HG02938 (cell line): ENCODE measurements at regions not wholly inside any gene's neighbourhood (a gene's known extent, or its start where the extent isn't known, plus 50 kb on each side); places are given as distances from the start of the nearest gene placed in this dataset.

Experiments used
- ATAC-seq: cut with Tn5 transposase; IDR thresholded peaks from one replicate; pipeline ENCODE4 v1.9.1; 2021; ENCODE audit warnings: mild to moderate bottlenecking, moderate library complexity; ENCODE audit not compliant: unreplicated experiment

DNA sequence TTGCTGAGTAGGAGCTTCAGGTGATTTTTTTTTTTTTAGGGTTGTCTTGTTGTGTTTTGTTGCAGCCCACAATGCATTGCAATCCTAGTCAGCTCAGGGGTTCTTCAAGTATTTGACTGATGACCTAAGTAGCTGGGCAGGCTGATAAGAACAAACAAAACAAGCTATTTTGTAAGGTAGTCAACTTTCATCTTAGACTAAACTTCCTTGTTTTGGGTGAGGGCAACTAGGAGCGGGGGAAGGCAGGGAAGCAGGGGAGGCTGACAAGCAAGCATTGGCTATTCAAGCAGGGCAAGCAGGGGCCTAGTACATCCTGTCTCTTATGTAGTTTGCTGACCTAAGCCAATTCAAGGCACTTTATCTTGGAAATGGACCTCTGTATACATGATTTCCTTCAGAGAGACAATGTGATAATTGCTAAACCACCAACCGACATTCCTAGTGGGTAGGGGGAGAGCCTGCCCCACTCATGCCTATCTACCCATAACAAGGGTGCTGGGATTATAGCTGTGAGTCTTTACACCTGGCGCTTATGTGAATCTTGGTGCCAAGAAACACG is 163.3 kb upstream of the PRKCQ start:
- no peak for ATAC-seq

DNA sequence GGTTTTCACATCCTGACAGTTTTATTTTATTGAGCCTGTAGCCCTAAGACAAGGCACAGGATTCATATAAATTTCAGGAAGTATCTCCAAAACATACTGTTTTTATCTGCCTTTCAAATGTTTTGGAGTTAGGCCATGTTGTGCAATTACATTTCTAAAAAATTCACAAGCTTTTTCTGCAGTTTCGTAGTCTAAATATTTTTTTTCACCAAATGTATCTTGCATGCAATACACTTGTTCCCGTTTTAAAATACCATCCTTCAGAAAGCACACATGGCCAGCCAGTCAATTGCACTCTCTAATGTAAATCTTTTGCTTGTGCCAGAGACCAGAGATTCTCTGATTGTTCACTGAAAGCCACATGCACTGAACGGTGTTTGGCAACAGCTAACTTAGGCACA is 161.5 kb upstream of the PRKCQ start:
- ATAC-seq, result no peak

DNA sequence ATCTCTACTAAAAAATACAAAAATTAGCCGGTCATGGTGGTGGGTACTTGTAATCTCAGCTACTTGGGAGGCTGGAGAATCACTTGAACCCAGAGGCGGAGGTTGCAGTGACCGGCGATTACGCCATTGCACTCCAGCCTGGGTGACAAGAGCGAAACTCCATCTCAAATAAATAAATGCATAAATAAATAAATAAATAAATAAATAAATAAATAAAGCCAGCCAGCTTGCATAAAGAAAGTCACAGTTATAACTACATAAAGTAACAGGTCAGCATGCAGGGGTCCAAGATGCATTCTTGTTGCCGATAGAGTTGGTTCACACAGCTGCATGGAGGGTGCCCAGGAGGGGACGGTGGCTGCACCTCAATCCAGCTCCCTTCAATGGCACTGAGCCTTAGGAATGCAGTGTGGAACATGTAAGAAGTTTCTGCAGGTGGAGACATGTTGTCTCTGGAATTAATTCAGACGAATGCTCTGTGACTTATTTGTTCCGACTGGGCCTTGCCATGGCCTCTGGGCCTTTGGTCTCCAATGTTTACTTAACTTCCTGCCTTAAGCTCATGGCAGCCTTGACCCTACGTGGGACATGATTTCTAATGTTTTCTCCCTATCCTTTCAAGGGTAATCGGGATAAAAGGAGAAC is 159.6 kb upstream of the PRKCQ start:
- no peak for ATAC-seq

DNA sequence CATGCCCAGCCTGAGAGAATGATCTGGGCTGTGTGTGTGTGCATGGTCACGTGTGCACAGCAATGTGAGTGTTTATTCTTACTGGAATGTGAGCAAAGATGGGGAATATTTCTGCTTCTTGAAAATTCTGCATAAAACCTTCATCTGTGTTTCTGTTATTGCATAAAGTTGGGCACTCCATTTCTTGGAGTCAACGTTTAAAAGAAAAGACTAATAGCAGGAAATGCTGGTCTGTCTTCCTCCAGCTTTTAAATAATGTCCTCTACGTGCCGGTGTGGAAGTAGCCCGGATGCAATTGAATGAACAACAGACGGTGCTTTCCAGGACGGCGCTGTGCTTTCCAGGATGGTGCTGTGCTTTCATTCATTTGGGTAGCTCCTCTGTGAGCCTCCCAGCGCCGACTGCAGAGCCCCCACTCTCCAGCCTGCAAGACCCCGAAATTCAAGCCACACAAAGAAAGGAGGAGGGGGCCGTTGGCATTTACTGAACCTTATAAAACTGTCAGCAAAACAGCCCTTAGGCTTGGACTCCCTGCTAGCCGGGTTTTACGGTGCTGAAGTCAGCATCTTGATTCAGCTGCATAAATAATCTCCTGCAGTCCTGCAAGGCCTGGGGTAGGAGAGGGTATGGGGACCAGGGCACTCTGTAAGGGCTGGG is 158.2 kb upstream of the PRKCQ start:
- no peak for ATAC-seq

DNA sequence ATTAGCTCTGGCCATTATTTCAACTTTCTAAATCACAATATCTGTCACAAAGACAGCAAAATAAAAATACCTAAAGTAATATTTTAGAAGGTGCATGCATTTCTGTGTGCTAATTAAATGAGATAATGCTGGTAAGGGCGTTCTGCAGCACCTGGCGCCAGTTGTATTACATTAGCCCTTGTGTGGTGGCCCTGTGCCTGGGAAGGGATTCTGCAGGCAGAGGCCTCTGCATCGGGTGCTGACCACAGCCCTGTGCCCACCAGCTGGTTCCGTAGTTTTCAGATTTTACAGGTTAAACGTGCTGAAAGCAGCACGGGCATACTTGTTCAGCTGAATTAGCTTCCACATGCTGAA is 157.7 kb upstream of the PRKCQ start:
- no peak for ATAC-seq

DNA sequence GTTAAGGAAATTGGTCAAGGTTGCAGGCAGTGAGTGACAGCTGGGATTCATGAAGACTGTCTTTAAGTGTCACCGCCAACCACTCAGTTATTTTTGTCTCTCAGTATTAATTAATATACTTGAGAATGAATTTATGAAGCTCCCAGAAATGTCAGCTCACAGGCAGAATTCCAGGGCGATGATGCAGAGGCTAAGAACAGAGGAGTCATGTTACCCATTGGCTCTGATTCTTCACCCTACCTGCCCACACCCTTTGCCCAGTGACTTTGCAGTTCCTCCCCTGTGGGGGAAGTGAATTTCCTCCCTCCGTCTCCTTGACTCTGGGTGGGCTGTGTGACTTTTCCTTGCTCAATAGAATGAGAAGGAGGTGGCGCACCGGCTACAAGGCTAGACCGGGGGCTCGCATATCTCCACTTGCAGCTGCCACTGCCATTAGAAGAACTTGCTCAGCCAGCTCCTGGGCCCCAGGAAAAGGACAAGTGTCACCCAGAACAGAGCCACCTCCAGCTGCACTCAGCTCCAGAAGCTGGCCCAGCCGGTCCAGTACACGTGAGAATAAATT is 157.1 kb upstream of the PRKCQ start:
- ATAC-seq, result no peak

DNA sequence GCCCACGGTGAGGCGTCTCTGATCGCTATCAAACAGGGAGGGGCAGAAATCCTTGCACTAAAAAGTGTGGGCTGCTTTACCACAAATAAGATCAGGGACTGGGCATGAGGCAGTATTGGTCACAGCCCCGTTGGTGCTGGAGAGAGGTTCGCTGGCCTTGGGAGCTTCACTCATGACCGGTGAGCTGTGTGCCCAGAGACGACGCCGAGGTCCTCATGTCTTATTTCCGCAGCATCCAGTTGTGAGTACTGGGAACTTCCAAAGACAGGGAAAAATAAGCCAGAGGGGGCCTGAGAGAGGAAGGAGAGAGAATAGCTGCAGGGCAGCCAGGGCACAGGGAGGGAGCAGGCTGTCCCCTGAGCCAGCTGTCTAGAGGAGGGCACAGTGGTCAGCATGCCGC is 154.2 kb upstream of the PRKCQ start:
- ATAC-seq, result no peak

DNA sequence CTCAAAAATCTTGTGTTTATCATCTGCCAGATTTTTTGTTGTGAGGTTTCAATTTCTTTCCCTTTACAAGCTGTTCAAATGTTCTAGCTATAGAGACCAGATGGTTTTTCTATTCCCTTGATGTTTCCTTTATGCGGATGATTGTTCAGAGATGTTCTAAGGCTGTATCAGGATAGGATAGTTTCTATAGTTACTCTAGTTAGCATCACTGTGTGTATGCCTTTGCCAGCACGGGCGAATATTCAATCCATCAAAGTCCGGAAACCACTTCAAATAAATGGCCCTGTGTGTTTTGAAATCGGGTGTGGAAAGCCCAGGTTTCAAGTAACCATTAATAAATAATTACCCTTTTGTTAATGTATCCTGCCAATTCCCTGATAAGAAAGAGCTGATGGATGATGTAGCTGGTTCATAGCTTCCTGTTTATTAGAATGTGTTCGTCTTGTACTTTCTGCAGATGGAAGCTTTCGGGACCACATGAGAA is 149.8 kb upstream of the PRKCQ start:
- ATAC-seq, result no peak

DNA sequence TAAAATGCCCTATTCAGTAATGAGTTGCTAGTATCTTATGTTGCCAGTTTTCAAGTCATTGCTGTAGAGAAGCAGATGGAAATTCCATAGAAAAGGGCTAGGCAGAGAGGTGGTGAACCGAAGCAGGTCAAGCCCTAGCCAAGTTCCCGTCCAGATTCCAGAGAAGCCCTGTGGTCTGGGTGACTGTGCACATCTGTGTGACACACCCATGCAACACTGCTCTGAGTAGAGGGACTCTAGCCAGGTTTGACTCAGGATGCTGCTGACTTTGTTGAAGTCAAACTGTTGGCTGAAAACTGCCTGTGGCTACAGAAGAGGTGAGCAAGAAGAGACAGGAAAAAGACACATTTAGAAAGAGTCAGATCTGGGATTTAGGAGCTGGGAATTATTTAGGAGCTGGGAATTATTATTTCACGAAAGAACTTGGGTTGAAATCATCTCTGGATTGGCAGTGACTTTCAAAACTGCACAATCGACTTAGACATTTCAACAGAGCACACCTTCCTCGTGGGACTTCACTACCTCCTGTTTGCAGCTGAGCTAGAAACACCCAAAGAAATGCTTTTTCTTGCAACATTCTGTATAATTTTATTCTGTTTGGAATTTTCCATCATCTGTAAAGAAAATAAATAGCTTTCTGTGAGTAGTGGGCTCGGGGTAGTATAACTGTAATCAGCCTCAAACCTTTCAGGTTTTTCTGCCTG is 149.1 kb upstream of the PRKCQ start:
- ATAC-seq, result no peak

DNA sequence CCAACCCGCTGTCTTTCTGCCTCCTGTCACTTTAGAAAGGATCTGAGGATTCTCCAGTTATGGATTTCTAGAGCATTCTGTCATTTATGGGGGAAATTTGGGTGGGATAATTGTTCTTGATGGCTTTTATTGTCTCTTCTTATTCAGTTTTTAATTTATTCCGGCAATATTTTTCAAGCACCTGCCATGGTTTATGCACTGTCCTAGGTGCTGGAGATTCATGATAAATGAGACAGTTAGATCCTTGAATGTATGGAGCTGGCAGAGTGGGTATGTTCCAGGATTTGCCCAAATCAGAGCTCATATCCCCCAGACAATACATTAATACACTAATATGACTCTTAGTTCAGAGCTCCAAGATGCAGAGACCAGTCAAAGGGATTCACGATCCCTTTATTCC is 146.8 kb upstream of the PRKCQ start:
- no peak for ATAC-seq

DNA sequence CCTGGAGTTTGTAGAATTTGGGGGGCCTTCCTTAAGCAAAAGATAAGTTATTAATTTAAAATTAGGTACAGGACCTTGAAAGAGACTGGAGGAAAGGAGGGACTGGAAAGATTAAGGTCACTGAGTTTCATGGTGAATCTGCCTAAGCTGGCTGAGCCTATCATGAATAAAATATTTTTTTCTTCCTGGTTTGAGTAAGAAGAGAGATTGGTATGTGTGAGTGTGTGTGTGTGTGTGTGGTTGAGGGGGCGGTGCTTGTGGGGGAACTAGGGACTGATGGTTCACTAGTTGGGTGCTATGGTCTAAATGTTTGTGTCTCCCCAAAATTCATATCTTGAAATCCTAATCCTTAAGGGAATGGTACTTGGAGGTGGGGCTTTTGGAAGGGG is 142.5 kb upstream of the PRKCQ start:
- no peak for ATAC-seq

DNA sequence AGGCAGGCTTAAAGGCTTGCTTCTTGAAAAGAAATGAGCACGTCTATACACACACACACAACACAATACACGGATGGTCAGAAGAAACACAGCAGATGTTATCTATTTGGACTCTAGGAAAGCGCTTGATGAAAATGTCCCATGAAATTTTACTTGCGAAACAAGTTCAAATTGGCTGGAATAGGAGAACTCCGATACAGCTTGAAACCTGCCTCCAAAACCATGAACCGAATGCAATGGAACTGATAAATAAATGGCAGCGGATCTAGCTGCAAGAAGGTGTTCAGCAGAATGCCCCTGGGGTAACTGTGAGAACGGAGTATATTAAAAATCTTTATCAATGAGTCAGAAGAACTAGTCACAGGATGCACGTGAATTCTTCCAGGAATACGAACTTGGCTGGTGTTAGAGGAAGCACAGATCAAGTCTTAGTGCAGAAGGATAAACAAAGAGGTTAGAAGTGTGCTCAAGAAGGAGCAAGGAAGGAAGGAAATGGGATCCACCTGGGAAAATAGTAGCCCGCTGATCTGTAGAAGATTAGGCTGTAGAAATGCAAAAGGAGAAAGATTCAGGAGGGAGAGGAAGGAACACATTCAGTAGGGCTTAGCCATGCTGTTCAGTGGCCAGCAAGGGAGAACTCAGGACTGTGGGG is 142.0 kb upstream of the PRKCQ start:
- no peak for ATAC-seq

DNA sequence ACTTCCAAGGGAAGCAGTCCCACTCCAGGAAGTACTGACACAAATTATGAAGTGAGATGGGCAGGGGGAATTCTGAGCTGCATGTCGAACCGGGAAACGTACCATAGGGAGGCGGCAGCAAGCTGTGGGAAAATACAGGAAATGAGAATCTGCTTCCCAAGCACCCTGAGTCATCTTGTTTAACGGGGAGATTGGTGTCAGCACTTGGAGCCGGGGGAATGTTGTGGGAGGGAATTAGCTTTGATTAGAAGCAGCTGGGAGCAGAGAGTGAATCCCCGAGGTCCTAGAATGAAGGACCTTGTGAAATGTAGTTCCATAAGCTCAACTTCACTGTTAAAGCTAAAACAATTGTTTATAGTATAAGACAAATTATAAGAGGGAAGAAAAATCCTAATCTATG is 141.4 kb upstream of the PRKCQ start:
- ATAC-seq, result no peak

DNA sequence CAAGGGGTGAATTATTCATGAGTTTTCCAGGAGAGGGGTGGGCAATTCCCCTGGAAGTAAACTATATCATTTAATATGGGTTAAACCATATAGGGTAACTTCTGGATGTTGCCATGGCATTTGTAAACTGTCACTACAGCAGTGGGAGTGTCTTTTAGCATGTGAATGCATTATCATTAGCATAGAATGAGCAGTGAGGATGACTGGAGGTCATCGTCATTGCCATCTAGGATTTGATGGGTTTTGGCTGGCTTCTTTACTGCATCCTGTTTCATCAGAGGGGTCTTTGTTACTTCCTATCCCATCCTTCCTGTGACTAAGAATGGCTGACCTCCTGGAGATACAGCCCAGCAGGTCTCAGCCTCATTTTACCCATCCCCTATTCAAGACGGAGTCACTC is 139.5 kb upstream of the PRKCQ start:
- no peak for ATAC-seq

DNA sequence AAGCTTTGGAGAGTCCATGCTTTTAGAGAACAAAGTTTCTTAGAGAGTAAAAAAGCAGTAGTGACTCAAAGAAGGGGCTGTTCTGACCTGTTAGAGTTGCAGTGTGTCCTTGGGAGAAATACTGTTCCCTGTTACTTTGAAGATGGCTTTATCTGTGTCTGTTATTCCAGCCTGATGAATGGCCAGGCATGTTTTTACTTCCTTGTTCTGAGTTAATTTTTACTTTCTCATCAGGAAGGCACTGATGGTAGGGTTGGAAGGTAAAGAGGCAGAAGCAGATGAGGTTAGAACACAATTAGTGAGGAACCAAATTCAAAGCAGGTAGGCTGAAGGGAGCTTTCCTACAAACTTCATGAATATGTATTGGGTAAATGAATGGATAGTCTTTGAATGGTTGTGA is 138.5 kb upstream of the PRKCQ start:
- no peak for ATAC-seq

DNA sequence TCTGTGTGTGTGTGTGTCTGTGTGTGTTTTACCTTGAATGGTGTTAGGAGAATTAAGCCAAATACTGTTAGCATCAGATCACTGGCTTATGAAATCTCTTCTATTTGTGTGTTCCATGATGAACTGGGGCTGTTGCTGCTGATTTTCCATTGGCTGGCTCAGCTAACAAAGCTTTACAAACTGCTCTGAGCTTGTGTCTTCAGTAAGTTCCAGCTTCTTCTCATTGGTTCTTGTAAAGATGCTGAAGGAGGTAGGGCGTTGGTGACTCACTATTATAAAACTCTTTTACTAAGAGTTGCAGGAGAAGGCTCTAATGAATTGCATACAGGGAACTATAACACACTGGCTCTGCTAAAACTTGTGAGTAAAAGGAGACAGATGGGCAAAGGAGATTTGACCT is 136.4 kb upstream of the PRKCQ start:
- no peak for ATAC-seq

DNA sequence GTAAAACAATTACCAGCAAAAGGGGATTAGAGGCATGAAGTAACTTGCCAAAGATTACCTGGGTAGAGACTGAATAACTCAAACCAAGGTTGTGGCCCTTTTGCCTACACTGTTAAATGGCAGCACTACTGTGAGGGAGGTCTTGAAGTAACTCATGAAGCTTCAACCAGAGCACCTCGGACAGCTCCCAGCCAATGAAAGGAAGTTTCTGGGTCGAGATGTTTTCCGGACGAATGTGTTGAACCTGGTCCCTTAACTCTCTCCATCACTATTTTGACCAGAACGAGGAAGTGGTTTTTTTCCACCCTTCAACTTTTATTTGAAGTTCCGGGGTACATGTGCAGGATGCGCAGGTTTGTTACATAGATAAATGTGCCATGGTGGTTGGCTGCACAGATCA is 133.6 kb upstream of the PRKCQ start:
- no peak for ATAC-seq

DNA sequence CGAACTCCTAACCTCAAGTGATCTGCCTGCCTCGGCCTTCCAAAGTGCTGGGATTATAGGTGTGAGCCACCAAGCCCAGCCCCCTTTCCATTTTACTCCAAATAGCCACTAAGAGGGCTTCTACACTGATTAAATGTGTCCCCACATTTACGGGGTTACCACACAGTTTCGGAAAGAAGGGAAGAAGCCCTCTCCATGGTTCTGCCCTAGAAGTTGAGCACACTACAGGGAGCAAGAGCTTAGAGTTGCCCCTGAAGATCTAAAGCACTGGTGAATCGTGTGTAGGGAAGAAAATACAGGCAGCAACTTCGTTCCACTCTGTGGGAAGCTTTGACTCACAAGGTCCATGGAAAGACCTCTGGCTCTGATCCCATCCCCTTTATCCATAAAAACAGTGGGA is 133.0 kb upstream of the PRKCQ start:
- no peak for ATAC-seq

DNA sequence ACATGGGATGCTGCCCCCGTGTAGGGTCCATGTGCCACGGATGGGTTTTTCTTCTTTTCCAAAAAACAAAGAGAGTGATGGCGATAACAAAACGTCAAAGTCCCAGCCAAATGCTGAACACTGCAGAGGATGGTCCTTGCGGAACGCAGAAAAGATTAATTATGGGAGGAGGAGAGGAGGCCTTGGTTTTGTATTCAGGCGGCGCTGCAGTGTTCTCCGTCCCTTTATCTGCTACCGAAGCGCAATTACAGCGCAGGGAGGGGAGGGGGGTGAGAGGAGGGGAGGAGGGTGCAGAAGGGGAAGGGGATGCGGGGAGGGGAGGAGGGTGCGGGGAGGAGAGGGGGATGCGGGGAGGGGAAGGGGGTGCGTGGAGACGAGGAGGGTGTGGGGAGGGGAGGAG is 131.8 kb upstream of the PRKCQ start:
- ATAC-seq, result no peak

DNA sequence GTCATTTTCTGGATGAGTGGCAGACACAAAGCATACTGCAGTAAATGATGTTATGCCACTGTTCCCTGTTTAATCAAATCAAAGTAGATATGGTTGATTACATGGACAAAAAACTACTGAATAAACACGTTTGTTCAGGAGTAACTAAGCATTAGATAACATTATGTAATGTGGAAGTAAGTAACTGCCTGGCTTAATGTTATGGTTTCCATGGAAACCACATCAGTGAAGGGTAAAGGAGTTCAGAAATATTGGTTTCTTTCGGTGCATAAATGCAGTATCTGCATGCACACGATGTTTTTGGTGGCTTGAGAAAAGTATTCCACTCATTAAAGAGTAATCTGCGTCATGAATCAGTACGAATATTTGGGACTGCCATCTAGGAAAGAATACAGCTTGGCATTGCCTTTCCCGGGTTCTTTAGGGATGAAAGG is 131.3 kb upstream of the PRKCQ start:
- ATAC-seq, result no peak

DNA sequence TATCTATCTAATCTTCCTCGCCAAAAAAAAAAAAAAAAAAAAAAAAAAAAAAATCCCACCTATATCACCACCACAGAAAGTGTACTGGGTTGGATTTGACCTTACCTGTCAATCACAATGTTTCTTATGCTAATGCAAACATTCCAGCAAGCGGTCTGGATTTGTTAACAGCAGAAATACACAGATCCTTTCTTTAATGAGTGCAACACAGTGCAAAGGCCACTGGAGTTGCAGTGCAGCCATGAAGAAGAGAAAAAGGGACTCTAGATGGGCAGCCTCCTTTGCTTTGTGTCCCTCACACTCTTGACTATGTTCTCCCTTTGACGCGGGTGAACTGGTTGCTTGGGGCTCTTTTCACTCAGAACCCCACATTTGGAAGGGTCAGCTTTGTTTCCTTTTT is 127.3 kb upstream of the PRKCQ start:
- no peak for ATAC-seq
